GM18520 (cell line): ENCODE measurements at regions not wholly inside any gene's neighbourhood (a gene's known extent, or its start where the extent isn't known, plus 50 kb on each side); places are given as distances from the start of the nearest gene placed in this dataset.
"Not testable (repeated sequence)": the region's sequence is repeated elsewhere in the genome, so short reads cannot be mapped to it uniquely, and the experiment has no call there.

ENCODE experiments used
- ATAC-seq: cut with Tn5 transposase; IDR thresholded peaks from one replicate; pipeline ENCODE4 v1.9.1; 2021; ENCODE audit not compliant: unreplicated experiment

GRCh38 chr18:41639218-41639617 lies 315.8 kb upstream of the PIK3C3 start:
- no peak for ATAC-seq

- not testable (repeated sequence) for ATAC-seq
These were observed 323.2 kb upstream of the PIK3C3 start for GRCh38 chr18:41631723-41632285.

DNA sequence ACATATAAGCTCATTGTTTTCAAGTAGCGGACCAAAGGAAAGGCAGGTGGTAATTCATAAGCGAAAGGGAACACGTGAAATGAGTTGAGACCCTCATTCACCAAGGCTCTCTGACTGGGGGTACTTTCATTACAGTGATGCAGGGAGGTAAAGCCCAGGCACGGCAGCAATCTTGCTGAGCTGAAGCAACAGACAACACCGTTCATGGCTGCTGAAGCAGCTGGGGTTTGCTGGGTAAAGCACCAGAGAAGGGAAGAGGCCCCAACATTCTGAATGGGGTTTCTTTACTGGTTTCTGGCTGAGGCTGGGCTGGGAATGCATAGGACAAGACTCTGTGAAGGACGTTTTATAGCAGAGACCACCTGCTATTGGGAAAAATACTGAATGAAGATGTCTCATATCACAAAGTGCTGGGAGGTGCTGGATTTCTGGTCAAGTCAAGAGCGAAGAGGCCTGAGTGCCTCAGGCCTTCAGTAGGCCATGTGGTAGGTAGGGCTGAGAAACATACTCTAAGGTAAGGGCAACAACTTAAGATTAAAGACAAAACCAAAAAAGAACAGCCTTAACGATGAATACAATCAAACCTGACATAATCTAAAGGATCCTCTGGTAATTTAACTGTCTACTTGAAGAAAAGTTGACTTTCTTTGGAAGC lies 324.7 kb upstream of the PIK3C3 start:
- ATAC-seq: no peak

DNA sequence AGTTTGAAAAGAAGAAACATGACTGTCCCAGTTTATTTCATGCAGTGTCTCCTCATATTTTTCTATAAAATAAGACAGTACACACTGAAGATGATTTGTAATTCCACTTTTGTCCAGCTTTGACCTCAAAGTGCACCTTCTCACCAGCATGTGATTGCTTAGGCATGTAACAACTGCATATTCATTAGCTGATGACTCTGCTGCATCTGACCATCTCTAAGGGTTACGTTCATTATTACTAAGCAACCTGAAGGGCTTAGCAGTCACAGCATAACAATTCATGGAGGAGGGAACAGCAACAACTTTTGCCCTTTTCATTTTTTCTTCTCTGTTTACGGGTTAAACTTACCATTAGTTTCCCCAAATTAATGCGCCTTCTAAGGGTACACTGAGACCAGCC lies 330.6 kb upstream of the PIK3C3 start:
- ATAC-seq: no peak

DNA sequence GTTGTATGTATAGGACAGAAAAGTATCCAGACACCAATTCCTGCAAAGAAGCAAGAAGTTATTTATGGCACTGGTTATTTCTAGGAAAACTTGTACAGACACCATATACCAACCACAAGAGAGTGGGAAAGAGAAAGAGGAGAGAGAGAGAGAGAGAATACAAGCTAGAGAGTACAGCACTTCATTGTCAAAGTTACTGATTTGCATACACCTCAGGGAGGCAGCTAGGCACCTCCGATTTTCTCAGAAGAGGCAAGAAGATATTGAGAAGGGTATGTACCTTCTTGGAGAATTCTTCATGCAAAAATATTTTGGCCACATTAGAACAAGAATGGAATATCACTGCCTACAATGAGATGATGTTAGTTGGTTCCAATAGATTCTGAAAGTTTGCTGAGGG lies 333.9 kb upstream of the PIK3C3 start:
- ATAC-seq: no peak

DNA sequence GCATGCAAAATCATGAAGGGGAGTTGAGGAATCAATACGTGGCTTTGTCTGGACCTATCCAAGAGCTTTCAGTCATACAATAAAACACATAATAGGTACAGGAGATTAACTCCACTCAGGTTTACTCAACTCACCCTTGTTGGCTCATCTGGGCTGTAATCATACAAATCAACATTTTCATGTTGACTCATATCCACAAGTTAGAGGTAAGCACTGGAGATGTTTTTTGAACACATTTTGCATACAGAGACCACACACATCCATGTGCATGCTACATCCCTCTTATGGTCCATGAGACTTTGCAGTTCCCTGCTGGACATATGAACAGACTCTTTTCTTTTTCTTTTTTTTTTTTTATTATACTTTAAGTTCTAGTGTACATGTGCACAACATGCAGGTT lies 336.9 kb upstream of the PIK3C3 start:
- ATAC-seq: no peak

GRCh38 chr18:41617647-41618046 lies 337.4 kb upstream of the PIK3C3 start:
- ATAC-seq: no peak

DNA sequence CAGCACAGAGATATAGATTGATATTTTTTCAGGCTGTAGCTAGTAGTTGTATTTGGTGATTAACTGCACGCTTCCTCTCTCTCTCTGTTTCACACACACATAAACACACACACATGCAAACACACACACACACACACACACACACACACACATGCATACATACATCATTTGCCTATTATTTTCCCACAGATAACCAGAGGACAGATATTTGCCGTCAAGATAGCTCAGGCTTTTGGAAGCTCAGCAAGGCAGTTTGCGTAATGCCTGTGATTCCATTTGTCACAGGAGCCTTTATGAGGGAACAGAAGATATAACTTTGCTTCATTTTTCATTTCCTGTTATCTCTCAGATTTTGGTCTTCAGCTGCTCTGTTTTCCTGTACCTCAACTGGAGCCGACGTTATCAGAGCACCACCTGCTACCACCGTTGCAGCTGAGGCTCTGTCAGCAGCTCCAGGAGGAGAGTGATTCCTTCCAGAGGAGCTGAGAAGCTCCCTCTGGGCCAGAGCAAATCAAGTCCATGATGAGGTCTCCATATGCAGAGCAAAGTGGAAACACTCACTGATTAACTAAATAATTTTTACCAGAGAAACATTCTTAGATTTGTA lies 341.9 kb upstream of the PIK3C3 start:
- ATAC-seq: no peak

DNA sequence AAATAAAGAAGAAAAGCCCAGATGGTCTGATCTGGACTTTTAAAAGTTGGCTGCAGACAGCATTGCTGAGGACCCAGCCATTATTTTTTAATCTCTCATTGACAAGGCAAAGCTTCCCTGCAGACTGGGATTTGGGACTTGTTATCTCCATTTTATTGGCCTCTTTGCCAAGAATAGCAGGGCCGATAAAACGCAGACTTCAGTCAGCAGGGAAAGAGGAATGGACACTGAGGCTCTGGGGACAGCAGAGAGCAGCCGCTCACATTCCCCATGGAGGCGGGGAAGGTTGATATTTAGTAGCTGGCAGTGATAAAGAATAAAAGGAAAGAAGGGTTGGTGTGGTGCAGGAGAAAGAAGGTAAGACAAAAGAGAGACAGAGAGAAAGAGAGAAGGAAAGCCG lies 350.1 kb upstream of the PIK3C3 start:
- no peak for ATAC-seq

GRCh38 chr18:41602034-41602433 lies 353.0 kb upstream of the PIK3C3 start:
- no peak for ATAC-seq

- no peak for ATAC-seq
These were observed 354.2 kb upstream of the PIK3C3 start for GRCh38 chr18:41600693-41601391.

- no peak for ATAC-seq
These were observed 355.6 kb upstream of the PIK3C3 start for GRCh38 chr18:41599466-41599865.

GRCh38 chr18:41594582-41594981 lies 360.5 kb upstream of the PIK3C3 start:
- ATAC-seq: no peak

- no peak for ATAC-seq
These were observed 361.8 kb upstream of the PIK3C3 start for GRCh38 chr18:41593171-41593675.

- ATAC-seq: no peak
These were observed 367.1 kb upstream of the PIK3C3 start for GRCh38 chr18:41587976-41588375.

- no peak for ATAC-seq
These were observed 369.5 kb upstream of the PIK3C3 start for GRCh38 chr18:41585512-41585911.

- no peak for ATAC-seq
These were observed 375.8 kb upstream of the PIK3C3 start for GRCh38 chr18:41579185-41579584.

GRCh38 chr18:41577529-41577928 lies 377.5 kb upstream of the PIK3C3 start:
- no peak for ATAC-seq

DNA sequence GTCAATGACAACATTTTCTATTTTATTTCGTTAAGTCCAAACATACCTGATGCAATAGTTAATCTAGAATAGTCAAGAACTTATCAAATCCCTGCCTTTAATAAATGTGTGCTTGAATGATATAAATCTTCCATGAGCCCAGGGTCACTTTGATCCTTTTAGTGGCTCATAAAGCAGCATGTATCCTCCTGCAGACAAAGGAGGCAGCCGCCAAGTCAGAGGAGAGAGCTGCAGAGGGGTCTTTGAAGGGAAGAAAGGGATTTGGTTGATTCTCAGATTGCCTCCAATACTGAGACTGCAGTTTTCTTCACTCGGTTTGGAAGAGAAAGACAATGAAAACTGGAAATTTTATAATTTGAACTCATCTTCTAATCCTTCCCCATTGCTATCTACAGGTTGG lies 378.4 kb upstream of the PIK3C3 start:
- ATAC-seq: no peak

GRCh38 chr18:41569867-41570266 lies 385.2 kb upstream of the PIK3C3 start:
- ATAC-seq: no peak

DNA sequence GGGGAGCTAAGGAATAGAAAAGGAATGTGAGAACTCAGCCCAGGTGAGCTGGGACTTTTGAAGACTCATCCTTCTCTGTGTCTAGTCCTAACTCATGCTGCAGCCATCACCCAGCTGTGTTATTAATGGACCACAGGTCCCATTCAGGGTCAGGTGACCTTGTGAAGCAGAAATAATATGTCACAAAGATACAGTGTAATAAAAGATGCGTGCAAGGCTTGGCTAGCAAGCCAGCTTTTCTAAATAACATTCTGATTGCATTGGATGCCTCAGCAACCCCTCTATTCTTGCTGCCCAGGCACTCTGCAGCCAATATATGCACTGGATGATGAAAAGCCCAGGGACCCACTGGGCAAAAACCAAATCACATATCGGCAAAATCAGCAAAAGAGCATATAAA lies 393.1 kb upstream of the PIK3C3 start:
- ATAC-seq: no peak

- ATAC-seq: no peak
These were observed 396.3 kb upstream of the PIK3C3 start for GRCh38 chr18:41558715-41559114.
